Progenitor cell of endocrine pancreas (in vitro differentiated cells): ENCODE measurements at regions not wholly inside any gene's neighbourhood (a gene's known extent, or its start where the extent isn't known, plus 50 kb on each side); places are given as distances from the start of the nearest gene placed in this dataset.

Experiments
- DNase-seq: peaks from one replicate; pipeline ENCODE4 v3.0.0; 2021; ENCODE audit warnings: low spot score; ENCODE audit not compliant: unreplicated experiment
- H3K27ac Mint-ChIP-seq: 2 replicates; pipeline ENCODE4 v1.8.0; 2021; ENCODE audit warnings: mild to moderate bottlenecking, moderate library complexity, mixed read lengths
- H3K27me3 Mint-ChIP-seq: 2 replicates; pipeline ENCODE4 v1.8.0; 2021; ENCODE audit warnings: mixed read lengths
- H3K36me3 Mint-ChIP-seq: 2 replicates; pipeline ENCODE4 v1.8.0; 2022; ENCODE audit warnings: mixed read lengths; ENCODE audit not compliant: insufficient read depth
- H3K4me1 Mint-ChIP-seq: 2 replicates; pipeline ENCODE4 v1.8.0; 2021; ENCODE audit warnings: low read depth, mixed read lengths
- H3K4me3 Mint-ChIP-seq: 2 replicates; pipeline ENCODE4 v1.8.0; 2021; ENCODE audit warnings: low read depth, mild to moderate bottlenecking, moderate library complexity, mixed read lengths
- H3K9me3 Mint-ChIP-seq: 2 replicates; pipeline ENCODE4 v1.8.0; 2021; ENCODE audit warnings: low read depth, mixed read lengths
- CTCF ChIP-seq: fragments of 200-600 bp; sonication (generic); IDR thresholded peaks from one replicate; pipeline ENCODE4 v1.5.0; 2021; ENCODE audit warnings: antibody characterized with exemption, mild to moderate bottlenecking; ENCODE audit not compliant: unreplicated experiment

GRCh38 chr7:153381275-153382040 lies 621.9 kb downstream of the ACTR3B start:
- Mint-ChIP-seq H3K27me3 (no peaks in the 10 kb centered on the region), H3K4me1 (no peaks in the 10 kb centered on the region), H3K9me3 (peaks cover 69% of the 10 kb centered on the region), H3K27ac (no peak overlapping the region), H3K36me3 (peaks cover 6% of the 10 kb centered on the region), H3K4me3 (no peak overlapping the region)
- DNase-seq = no peak
- no peak for TF ChIP-seq CTCF

DNA sequence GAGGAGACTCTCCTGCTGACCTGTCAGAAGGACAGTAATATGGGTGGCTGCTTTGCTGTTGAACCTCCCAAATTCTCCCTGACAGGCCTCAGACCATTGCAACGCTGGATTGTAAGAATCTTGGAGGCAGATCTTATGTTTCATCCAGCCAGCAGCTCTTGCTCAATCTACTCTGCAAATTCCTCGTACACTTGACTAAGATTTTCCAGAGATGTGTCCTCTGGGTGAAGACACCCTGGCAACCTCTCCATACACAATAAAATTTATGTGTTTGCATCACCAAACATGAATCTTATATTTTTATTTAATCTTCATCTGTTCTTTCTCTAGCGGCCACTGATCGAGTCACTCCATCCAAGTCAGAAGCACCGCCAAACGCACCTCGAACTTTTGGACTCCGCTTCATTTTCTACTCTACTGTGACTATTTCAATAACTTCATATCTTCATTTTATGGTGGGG lies 623.1 kb downstream of the ACTR3B start:
- TF ChIP-seq CTCF = no peak
- Mint-ChIP-seq H3K9me3 (peaks cover 71% of the 10 kb centered on the region), H3K4me1 (no peaks in the 10 kb centered on the region), H3K27ac (no peak overlapping the region), H3K4me3 (no peak overlapping the region), H3K27me3 (no peaks in the 10 kb centered on the region), H3K36me3 (peaks cover 6% of the 10 kb centered on the region)
- no peak for DNase-seq

GRCh38 chr7:153383781-153384180 lies 624.2 kb downstream of the ACTR3B start:
- H3K27ac Mint-ChIP-seq = no peak overlapping the region
- H3K9me3 Mint-ChIP-seq = peaks cover 80% of the 10 kb centered on the region
- no peak overlapping the region for H3K4me3 Mint-ChIP-seq
- no peaks in the 10 kb centered on the region for H3K27me3 Mint-ChIP-seq
- H3K4me1 Mint-ChIP-seq = no peaks in the 10 kb centered on the region
- TF ChIP-seq CTCF = no peak
- peaks cover 6% of the 10 kb centered on the region for H3K36me3 Mint-ChIP-seq
- no peak for DNase-seq

DNA sequence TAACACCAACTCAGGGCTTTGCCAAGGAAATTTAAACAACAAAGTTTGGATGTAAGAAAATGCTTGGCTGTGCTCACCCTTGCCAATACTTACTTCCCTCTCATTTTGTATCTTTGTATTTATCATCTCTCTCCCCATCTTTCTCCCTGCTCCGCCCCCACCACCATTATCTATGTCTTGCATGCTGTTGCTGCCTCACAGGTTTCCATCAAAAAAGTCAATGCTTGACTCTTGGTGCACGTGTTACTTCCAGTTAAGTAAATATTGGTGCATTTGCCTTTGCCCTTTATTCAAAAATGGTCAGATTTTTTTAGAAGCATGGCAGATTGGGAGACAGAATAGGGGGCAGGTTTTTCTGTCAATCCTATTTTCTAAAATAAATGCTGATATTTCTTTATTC lies 626.0 kb downstream of the ACTR3B start:
- peaks cover 6% of the 10 kb centered on the region for H3K36me3 Mint-ChIP-seq
- H3K9me3 Mint-ChIP-seq = peaks cover 83% of the 10 kb centered on the region
- TF ChIP-seq CTCF = no peak
- DNase-seq = no peak
- no peak overlapping the region for H3K4me3 Mint-ChIP-seq
- H3K4me1 Mint-ChIP-seq = no peaks in the 10 kb centered on the region
- H3K27me3 Mint-ChIP-seq = no peaks in the 10 kb centered on the region
- no peak overlapping the region for H3K27ac Mint-ChIP-seq

DNA sequence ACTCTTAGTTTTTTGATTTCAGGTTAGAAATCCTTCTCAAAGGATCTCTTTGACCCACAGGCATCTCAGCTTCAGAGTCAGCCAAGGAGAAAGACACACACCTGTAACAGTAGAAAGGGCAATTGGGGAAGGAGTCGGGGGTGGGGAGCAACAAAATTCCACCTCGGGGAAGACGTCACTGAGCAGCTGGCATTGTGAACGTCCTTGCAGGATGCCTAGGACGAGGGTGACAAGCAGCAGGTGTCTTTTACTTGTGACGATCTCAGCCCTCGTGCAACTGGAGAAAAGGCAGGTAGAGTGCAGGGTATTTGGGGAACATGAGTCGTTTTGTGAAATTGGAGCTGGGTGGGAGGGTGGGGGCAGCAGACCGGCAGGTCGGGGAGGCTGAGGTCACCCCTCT lies 627.0 kb downstream of the ACTR3B start:
- H3K4me1 Mint-ChIP-seq = no peaks in the 10 kb centered on the region
- no peak overlapping the region for H3K27ac Mint-ChIP-seq
- peaks cover 84% of the 10 kb centered on the region for H3K9me3 Mint-ChIP-seq
- DNase-seq = no peak
- no peak overlapping the region for H3K4me3 Mint-ChIP-seq
- peaks cover 8% of the 10 kb centered on the region for H3K36me3 Mint-ChIP-seq
- no peaks in the 10 kb centered on the region for H3K27me3 Mint-ChIP-seq
- no peak for TF ChIP-seq CTCF
